RKO (cell line): ENCODE measurements at regions not wholly inside any gene's neighbourhood (a gene's known extent, or its start where the extent isn't known, plus 50 kb on each side); places are given as distances from the start of the nearest gene placed in this dataset.

ENCODE experiments used
- DNase-seq: peaks from one replicate; pipeline ENCODE4 v3.0.0-alpha.2; 2016; ENCODE audit warnings: low spot score

- no peak for DNase-seq
Observed at GRCh38 chr1:61627365-61627764, 97.6 kb downstream of the TM2D1 start.

DNA sequence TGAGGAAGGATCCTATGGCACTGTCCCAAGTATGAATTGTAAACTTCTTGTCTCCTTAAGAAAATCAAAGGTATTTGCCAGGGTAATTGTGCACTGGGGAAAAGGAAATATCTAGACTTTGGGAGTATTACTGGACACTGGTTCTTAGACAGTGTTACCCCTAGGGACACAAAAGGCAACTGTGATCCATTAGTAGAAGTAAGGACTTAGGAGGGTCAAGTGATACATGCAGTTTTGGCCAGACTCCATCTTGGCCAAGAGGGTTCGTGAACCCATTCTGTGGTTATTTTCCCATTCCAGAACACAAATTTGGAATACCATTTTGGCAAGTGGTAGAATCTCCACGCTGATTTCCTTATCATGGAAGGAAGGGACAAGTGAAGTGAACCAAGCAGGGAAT is 98.1 kb downstream of the TM2D1 start:
- no peak for DNase-seq

DNA sequence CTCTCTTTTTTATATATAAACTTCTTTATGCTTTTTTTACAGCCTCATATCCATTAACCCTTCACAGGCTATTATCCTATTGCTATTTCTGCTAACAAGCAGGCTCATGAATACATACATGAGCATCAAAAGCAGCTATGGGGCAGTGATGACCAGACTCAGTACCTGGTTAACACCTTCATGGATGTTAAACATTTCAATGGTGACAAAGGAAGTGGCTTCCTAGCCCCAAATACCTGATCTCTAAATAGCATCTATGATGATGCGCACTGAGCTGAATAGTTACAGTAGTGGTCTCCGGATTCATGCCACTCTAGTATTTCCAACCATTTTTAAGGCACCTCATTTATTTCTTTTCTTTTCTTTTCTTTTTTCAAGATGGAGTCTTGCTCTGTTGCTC is 101.1 kb downstream of the TM2D1 start:
- DNase-seq = no peak

DNA sequence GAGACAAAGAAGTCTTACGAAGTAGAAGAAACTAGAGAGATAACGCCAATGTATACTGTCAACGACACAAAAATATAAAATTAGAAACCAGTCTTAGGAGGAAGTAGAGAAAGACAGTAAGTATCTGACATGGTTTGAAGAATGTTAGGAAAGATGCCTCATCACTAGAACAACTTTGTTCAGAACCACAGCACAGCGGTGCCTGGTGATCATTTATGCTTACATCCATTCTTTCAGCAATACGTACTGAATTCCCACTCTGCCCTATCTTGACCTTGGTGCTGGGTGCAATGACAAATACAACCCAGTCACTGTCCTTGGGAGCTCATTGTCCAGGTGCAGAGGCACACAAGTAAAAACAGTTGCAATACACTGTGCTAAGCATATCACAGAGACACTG is 104.4 kb downstream of the TM2D1 start:
- DNase-seq = no peak

- no peak for DNase-seq
Observed at GRCh38 chr1:61618755-61619154, 106.2 kb downstream of the TM2D1 start.

DNA sequence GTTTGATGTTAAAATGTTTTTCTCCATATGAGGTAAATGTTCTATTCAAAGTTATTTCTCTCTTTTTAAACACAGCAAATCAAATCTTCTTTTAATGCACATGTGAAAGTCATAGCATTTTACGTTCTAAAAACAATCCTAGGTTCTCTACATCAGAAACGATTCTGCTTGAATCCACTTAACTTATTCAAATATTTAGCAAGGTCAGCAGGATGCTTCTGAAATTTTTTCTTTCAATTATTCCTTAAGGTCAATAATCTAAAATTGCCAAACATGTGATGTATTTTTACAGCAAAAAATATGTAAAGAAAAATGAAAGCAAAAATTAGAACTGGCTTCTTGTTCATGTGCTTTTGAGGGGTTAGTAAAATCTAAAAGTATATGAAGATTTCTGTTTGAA is 106.7 kb downstream of the TM2D1 start:
- DNase-seq = no peak

DNA sequence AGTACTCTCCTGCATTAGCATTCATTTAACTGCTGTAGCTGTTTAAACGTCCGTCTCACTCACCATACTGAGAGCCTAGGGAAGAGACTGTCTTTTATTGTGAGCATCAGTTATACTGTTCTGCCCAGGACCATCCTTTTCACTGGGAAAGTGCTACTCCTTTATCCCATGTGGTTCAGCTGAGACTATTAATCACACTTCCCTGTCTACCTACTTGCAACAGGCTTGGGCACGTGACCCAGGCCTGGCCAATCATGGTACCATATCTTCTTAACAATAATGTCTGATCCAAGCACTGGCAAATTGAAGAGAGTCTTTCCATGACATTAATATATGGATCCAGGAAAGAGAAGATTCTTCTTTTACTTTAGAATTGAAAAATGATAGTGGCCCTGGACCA is 108.1 kb downstream of the TM2D1 start:
- DNase-seq = no peak

DNA sequence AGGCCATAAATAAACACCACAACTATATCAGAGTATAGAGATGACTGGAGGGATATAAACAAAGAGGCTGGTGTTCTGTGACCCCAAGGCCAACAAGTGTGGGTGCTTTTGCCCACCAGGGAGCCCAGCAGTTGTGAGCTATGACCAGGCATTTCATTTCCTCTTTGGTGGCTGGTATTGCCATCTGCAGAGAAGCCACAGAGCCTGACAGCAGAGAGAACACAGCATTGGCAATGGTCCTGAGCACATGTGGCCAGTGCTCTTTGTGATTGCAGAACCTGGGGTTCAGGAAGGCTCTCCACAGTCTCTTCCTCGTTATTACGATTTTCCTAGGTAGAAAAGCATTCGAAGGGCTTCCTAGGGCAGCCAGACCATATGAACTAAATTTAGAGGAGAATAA is 112.3 kb downstream of the TM2D1 start:
- DNase-seq = no peak

DNA sequence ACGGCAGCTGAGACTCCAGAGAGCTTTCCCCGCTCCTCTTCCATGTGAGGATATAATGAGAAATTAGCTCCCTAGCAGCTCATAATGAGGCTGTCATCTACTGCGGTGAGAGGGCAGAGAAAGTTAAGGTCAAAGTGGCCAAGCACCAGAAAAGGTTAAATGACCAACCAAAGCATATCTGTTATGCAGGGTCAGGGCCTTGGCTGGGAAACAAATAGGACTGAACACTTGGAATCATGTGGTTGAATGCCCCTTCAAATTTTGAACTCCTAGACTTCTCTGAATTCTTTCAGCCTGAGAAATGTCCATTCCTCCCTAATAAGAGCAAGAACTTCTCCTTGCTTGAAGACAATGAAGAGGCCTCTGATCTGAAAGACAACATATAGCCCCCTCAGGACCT is 115.9 kb downstream of the TM2D1 start:
- DNase-seq = no peak

DNA sequence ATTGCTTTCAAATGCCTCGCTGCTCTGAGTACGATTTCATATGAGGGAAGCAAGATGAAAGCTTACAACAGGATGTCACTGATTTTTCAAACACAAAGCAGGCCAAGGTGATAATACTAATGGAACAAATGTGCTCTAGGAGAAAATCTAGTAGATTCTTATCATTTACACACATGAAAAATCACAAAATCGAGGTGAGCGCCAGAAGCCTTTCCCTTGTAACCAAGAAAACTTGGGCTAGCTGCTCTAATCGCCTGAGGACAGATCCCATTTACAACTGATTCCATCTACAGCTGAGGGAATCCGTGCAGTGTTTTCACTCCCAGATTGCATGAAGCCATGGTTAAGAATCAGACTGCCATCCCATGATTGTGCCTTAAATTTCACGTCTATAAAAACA is 117.5 kb downstream of the TM2D1 start:
- no peak for DNase-seq

DNA sequence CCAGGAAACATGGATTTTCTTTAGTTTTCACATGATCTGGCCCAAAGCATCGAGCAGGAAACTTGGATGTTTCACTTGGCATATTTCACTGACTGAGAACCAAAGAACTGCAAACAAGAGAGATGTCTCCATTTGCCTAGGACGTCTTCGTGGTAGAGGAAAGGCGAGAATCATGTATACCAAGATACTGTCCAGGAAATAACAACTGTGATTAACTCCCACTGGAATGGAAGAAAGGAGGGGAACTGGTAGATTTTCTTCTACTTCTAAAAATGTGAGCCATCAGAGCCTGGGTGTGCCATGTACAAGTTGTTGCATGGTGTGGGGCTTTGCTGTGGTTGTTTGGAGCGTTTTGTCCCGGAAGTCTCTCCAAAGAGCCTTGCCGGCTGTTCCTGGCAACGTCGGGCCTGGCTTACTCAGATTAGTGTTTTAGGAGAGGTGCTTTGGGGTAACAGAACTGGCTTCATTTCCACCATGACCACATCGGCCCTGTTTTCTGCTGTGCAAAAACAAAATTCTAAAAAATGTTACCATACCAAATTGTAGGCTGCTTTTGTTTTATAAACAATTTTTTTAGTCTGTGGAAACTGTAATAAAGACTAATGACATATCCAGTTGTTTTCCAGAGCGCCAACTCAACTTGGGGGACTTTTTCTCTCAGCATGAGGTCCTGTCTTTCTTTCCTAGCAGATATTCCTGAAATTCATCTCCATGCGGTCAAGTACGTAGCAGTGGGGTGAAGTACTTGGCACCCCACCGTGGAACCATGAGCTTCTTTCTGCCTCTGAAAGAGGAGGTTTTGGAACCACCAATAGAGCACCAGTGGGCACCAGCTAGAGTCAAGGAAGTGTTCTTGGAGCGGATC is 118.3 kb downstream of the TM2D1 start:
- DNase-seq = no peak

DNA sequence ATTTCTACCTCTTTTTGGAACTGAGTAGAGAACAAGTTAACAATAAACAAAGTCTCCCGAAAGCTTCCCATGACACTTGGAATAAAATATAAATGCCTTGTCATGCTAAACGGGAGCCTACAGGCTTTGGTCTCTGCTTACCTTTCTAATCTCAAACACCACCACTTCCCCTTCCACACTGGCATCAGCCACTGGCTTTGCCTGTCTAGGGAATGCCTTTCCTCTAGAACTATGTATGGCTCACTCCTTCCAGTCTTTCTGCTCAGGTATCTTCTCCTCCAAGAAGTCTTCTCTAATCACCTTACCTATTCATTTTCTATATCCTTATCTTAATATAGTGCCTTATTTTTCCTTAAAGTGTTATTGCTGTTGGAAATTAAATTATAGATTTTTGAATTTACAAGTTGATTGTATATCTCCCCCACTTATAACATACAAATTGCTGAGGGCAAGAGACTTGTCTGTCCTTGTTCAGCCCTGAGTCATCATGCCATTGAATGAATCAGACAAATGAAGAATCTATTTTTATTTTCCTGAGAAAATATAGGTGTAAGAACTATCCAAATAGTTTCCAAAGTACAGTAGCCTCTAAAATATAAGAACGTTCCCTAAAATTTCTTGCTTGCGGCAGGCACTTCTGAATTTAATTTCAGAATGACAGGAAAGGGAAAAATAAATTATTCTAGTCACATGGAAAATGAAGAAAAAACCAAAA is 119.2 kb downstream of the TM2D1 start:
- peak; percentile 11 for DNase-seq

- DNase-seq = no peak
Observed at GRCh38 chr1:61604684-61605083, 120.3 kb downstream of the TM2D1 start.

GRCh38 chr1:61604261-61604660 is 120.7 kb downstream of the TM2D1 start:
- no peak for DNase-seq

DNA sequence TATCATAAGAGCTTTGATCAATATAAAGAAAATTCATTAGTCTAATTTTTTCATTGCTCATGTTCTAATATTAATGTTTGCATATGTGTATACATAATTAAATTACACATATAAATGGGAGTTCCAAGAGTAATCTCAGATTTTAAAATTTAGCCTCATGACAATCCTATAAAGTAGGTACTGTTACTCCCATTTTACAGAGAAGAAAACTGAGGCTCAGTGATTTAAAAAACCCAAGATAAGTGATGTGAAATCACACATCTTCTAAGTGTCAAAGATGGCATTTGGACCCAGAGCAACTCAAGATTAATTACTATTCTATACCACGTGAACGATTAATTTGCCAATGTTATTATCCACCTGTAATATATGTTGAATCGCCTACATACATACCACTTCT is 122.3 kb downstream of the TM2D1 start:
- no peak for DNase-seq

DNA sequence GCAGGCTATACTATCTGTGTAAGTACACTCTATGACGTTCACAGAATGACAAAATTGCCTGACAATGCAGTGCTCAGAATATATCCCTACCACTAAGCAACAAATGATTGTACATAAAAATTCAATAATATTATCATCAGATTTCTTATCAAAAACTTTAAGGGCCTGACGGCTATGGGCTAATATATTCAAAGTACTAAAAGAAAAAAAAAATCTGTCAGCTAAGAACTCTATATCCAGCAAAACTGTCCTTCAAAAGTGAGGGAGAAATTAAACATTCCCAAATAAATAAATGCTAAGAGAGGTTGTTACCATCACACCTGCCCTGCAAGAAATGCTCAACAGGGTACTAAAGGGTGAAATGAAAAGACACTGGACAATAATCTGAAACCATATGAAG is 127.3 kb downstream of the TM2D1 start:
- no peak for DNase-seq

DNA sequence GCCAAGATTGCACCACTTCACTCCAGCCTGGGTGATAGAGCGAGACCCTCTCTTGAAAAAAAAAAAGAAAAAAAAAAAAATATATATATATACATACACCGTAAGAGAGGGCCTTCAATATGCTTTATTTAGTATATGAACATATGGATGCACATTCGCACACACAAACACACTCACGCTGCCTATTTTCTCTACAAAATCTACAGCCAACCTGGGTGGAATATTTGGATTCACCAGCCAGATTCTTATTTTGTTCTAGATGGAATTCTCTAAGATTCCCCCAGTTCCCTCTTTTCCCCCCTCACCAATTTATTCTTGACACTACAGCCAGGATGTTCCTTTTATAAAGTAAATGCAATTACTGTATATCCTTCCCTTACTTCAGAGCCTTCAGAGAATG is 131.6 kb downstream of the TM2D1 start:
- no peak for DNase-seq

- no peak for DNase-seq
Observed at GRCh38 chr1:61591351-61591750, 133.6 kb downstream of the TM2D1 start.

DNA sequence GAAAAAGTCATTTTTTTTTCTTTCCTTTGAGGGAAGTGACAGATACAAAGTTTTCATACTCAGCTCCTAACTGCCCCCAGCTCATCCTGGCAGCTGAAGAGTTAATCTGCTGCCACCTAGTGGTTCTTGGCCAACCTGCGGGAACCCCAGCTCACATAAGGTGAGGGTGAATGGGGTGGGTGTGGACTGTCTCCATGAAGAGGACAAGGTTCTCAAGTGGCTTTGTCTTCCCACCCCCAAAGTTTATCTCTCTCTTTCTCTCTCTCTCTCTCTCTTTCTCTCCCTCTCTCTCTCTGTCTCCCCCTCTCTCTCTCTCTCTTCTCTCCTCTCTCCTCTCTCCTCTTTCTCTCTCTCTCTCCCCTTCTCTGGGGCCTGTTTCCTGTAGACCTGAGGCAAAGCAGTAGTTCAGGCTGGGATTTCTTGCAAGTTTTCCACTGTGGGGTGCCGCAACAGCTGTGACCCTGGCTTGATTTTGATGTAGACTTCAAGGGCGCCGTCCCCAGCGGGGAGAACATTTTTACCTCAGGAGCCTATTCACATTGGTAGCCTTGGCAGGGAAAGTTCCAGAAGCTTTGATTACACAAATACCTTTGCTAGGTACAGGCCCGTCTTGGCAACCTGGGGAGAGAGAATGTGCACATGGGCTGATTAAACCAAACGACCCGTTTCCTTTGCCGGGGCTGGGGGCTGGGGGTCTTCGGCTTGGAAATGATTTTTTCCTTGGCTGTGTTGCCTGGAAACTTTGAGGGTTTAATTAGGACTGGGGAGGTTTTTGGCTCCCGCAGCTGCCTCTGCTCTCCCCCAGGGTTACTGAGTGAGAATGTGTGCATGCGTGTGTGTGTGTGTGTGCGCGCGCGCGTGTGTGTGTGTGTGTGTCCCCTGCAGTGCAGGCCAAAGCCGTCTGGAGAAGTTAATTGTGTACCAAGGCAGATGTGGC is 135.9 kb downstream of the TM2D1 start:
- peak; percentile 66 for DNase-seq

DNA sequence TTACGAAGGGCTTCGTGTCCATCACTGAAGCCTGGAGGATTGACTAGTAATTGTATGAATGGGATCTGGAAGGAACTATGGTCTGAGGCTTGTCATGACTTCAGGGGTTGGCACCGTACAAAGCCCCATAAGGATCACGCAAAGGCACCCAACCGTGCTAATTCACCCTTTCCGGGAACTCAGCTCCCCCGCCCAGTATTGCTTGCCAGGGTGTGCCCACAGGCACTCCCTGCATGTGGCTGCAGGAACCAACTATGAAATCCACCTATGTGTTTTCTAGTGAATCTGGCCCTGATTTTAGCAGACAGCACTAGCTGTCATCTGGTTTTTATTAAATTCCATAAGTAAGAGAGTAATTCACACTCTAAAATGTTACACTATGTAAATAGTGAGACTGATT is 139.2 kb downstream of the TM2D1 start:
- no peak for DNase-seq

- no peak for DNase-seq
Observed at GRCh38 chr1:61583703-61584102, 141.2 kb downstream of the TM2D1 start.

- DNase-seq = no peak
Observed at GRCh38 chr1:61581251-61581650, 143.7 kb downstream of the TM2D1 start.

GRCh38 chr1:61580417-61580816 is 144.5 kb downstream of the TM2D1 start:
- DNase-seq = no peak
